Left lung (tissue), 4 donors: ENCODE measurements at regions not wholly inside any gene's neighbourhood (a gene's known extent, or its start where the extent isn't known, plus 50 kb on each side); places are given as distances from the start of the nearest gene placed in this dataset.
A peak's percentile ranks its signal among the peaks of the same experiment; 100 is the strongest.
"Not testable (repeated sequence)": the region's sequence is repeated elsewhere in the genome, so short reads cannot be mapped to it uniquely, and the experiment has no call there.

Experiments
- ATAC-seq: fragments of 200-7000 bp; cut with Tn5 transposase; one replicate; pipeline ENCODE4 v1.9.1; 2020; ENCODE audit warnings: moderate library complexity
- DNase-seq, 4 donors: peaks; one replicate each; pipeline ENCODE4 v3.0.0-alpha.2; 2013 to 2020
- H3K27ac ChIP-seq, 2 donors: fragments of 200-600 bp; sonication (generic) in 1 of 2; one replicate each; pipeline versions ENCODE4 v1.5.0 to v1.8.0; 2020 to 2021
- H3K27me3 ChIP-seq, 2 donors: fragments of 200-600 bp; sonication (generic) in 1 of 2; one replicate each; pipeline versions ENCODE4 v1.5.0 to v1.8.0; 2020 to 2021
- H3K36me3 ChIP-seq, 2 donors: fragments of 200-600 bp; sonication (generic) in 1 of 2; one replicate each; pipeline versions ENCODE4 v1.5.0 to v1.8.0; 2020 to 2021
- H3K4me1 ChIP-seq, 2 donors: fragments of 200-600 bp; one replicate each; pipeline ENCODE4 v1.8.0; 2021
- H3K4me3 ChIP-seq, 2 donors: fragments of 200-600 bp; sonication (generic) in 1 of 2; one replicate each; pipeline versions ENCODE4 v1.5.0 to v1.8.0; 2020 to 2021; ENCODE audit warnings: mild to moderate bottlenecking in 1 of 2
- H3K9me3 ChIP-seq, 2 donors: fragments of 200-600 bp; sonication (generic) in 1 of 2; one replicate each; pipeline versions ENCODE4 v1.5.0 to v1.8.0; 2020 to 2021
- CTCF ChIP-seq, 2 donors: fragments of 200-600 bp; sonication (generic) in 1 of 2; IDR thresholded peaks; one replicate each; pipeline versions ENCODE4 v1.5.0 to v1.8.0; 2021; ENCODE audit warnings: antibody characterized with exemption in 2 of 2
- intact Hi-C, 2 donors: fragments of 100-400 bp; cut with DNase I; formaldehyde crosslinking; loops; one replicate each; pipeline versions ENCODE4 v1.11.2 to v1.14.2; 2022
- donor health status: DM: no; HTN: yes; CAD: no.
- donor health status: DM: no; HTN: no; CAD: no.

- Histone ChIP-seq H3K27ac (no peak overlapping the region), H3K4me3 (no peak overlapping the region), H3K9me3 (no peaks in the 10 kb centered on the region), H3K36me3 (no peaks in the 10 kb centered on the region), H3K27me3 (peaks cover 0 to 3% of the 10 kb centered on the region in 2 donors), H3K4me1 (no peaks in the 10 kb centered on the region)
- no peak for DNase-seq
- TF ChIP-seq CTCF (IDR thresholded peaks at IDR 0.05): no peak
- intact Hi-C loops: loop anchor here in 1 of 2 donors (10.0 kb wide), 1 partner anchor 231 kb away; no protein-coding TSS in a partner anchor
- no peak for ATAC-seq
Measured at GRCh38 chrX:109914114-109914849, 88.6 kb upstream of the TMEM164 start.

- Histone ChIP-seq H3K4me3 (no peak overlapping the region), H3K9me3 (no peaks in the 10 kb centered on the region), H3K27me3 (peaks cover 0 to 3% of the 10 kb centered on the region in 2 donors), H3K27ac (no peak overlapping the region), H3K36me3 (no peaks in the 10 kb centered on the region), H3K4me1 (no peaks in the 10 kb centered on the region)
- ATAC-seq: peak; percentile 65
- intact Hi-C loops: loop anchor here in 1 of 2 donors (10.0 kb wide), 1 partner anchor 226 kb away; no protein-coding TSS in a partner anchor
- DNase-seq: peak in 1 of 4 donors; percentile 26
- TF ChIP-seq CTCF (IDR thresholded peaks at IDR 0.05): no peak
Measured at GRCh38 chrX:109918753-109919152, 84.2 kb upstream of the TMEM164 start.

GRCh38 chrX:109920325-109920724 is 82.6 kb upstream of the TMEM164 start:
- H3K27ac ChIP-seq: no peak overlapping the region
- DNase-seq (no peak), ATAC-seq (no peak)
- H3K4me3 ChIP-seq: no peak overlapping the region
- H3K27me3 ChIP-seq: peaks cover 0 to 3% of the 10 kb centered on the region in 2 donors
- intact Hi-C loops: no loop called here
- H3K9me3 ChIP-seq: no peaks in the 10 kb centered on the region
- no peaks in the 10 kb centered on the region for H3K4me1 ChIP-seq
- no peaks in the 10 kb centered on the region for H3K36me3 ChIP-seq
- TF ChIP-seq CTCF (IDR thresholded peaks at IDR 0.05): no peak

- ATAC-seq (no peak), DNase-seq (no peak)
- H3K9me3 ChIP-seq: no peaks in the 10 kb centered on the region
- no peak overlapping the region for H3K4me3 ChIP-seq
- no peaks in the 10 kb centered on the region for H3K4me1 ChIP-seq
- no peaks in the 10 kb centered on the region for H3K36me3 ChIP-seq
- no peak for TF ChIP-seq CTCF (IDR thresholded peaks at IDR 0.05)
- intact Hi-C loops: no loop called here
- H3K27ac ChIP-seq: no peak overlapping the region
- H3K27me3 ChIP-seq: peaks cover 0 to 3% of the 10 kb centered on the region in 2 donors
Measured at GRCh38 chrX:109920868-109921267, 82.0 kb upstream of the TMEM164 start.

GRCh38 chrX:109922190-109922589 is 80.7 kb upstream of the TMEM164 start:
- H3K4me3 ChIP-seq: no peak overlapping the region
- TF ChIP-seq CTCF (IDR thresholded peaks at IDR 0.05): no peak
- no peaks in the 10 kb centered on the region for H3K36me3 ChIP-seq
- ATAC-seq: no peak
- intact Hi-C loops: no loop called here
- H3K4me1 ChIP-seq: no peaks in the 10 kb centered on the region
- H3K27ac ChIP-seq: no peak overlapping the region
- H3K9me3 ChIP-seq: no peaks in the 10 kb centered on the region
- H3K27me3 ChIP-seq: no peaks in the 10 kb centered on the region
- no peak for DNase-seq

- DNase-seq, H3K4me1 ChIP-seq, H3K36me3 ChIP-seq, H3K27me3 ChIP-seq, H3K27ac ChIP-seq, H3K9me3 ChIP-seq, intact Hi-C loops, ATAC-seq, H3K4me3 ChIP-seq: not testable (repeated sequence)
Measured at GRCh38 chrX:109925003-109925402, 77.9 kb upstream of the TMEM164 start.
